ENCODE measurements at regions not wholly inside any gene's neighbourhood (a gene's known extent, or its start where the extent isn't known, plus 50 kb on each side); places are given as distances from the start of the nearest gene placed in this dataset.

- H3K4me2 ChIP-seq (replicated peaks; ENCODE audit: low read depth, low read length, poor library complexity, severe bottlenecking): peak overlapping the region; percentile 73
- DNase-seq (peak; percentile 96), ATAC-seq (ENCODE audit: low read depth) (peak; percentile 80)
- H2AFZ ChIP-seq (ENCODE audit: insufficient read depth, low read depth, low read length, poor library complexity, severe bottlenecking): no peak overlapping the region
- under 1% methylated on average over 18 of the region's 22 CpGs for WGBS (ENCODE audit: insufficient coverage)
- intact Hi-C loops (cut with micrococcal nuclease): loop anchor here (1.0 kb wide), 7 partner anchors 12 to 106 kb away; a partner anchor contains a TSS
- TF ChIP-seq CTCF (IDR thresholded peaks at IDR 0.05): no peak
- no peak for TF ChIP-seq EZH2 (IDR thresholded peaks at IDR 0.05; ENCODE audit: borderline replicate concordance, insufficient read depth, low read depth, low read length, poor library complexity, severe bottlenecking)
- H3K27ac ChIP-seq (ENCODE audit: low read length in 2 of 2): peak overlapping the region; percentile 81 to 82
- H3K36me3 ChIP-seq (replicated peaks in 1 of 2; ENCODE audit: control extremely low read depth in 1 of 2, control insufficient read depth in 1 of 2, extremely low read depth in 1 of 2, insufficient read depth in 2 of 2, low read length in 1 of 2): no peaks in the 10 kb centered on the region
- Mint-ChIP-seq H3K4me3 (no peak overlapping the region), H3K4me1 (peaks cover 19% of the 10 kb centered on the region), H3K9me3 (ENCODE audit: insufficient read depth) (peaks cover 4% of the 10 kb centered on the region), H3K27ac (no peak overlapping the region), H3K27me3 (no peaks in the 10 kb centered on the region)
- CTCF ChIA-PET: interaction anchor here (0.5 to 3.4 kb wide), 19 partner anchors 9 to 816 kb away, joined by 3 to 40 read pairs (median 6); a partner anchor contains a TSS
- POLR2A ChIA-PET: interaction anchor here (0.7 to 6.8 kb wide), 31 partner anchors 10 to 1676 kb away, joined by 3 to 206 read pairs (median 10); partner anchors contain the start of gene HMGN4
- H3K79me2 ChIP-seq (ENCODE audit: control insufficient read depth, insufficient read depth, low read length): no peaks in the 10 kb centered on the region
- H3K9ac ChIP-seq (ENCODE audit: low read length): peak overlapping the region; percentile 65
- H3K4me1 ChIP-seq (ENCODE audit: control insufficient read depth in 2 of 2, insufficient read depth in 2 of 2, low read length in 2 of 2): peaks cover 15 to 26% of the 10 kb centered on the region in 2 donors
- H3K27me3 ChIP-seq (replicated peaks in 1 of 4; ENCODE audit: control extremely low read depth in 1 of 4, control insufficient read depth in 3 of 4, insufficient read depth in 4 of 4, low read length in 3 of 4): no peaks in the 10 kb centered on the region
- H3K4me3 ChIP-seq (ENCODE audit: control extremely low read depth in 1 of 5, extremely low read depth in 1 of 5, insufficient read depth in 1 of 5, low read depth in 2 of 5, low read length in 4 of 5): peak overlapping the region; percentile 70 to 93 (median 74)
- no peaks in the 10 kb centered on the region for H4K20me1 ChIP-seq (ENCODE audit: control insufficient read depth, insufficient read depth, low read length, poor library complexity, severe bottlenecking)
- peaks cover 0 to 28% (median 2%) of the 10 kb centered on the region in 3 donors for H3K9me3 ChIP-seq (ENCODE audit: control extremely low read depth in 1 of 3, control insufficient read depth in 2 of 3, insufficient read depth in 1 of 3, low read length in 2 of 3)
These were observed 129.2 kb downstream of the HFE start for GRCh38 chr6:26216359-26216885.

Data from B cell (primary cell).